GM21723 (cell line): ENCODE measurements at regions not wholly inside any gene's neighbourhood (a gene's known extent, or its start where the extent isn't known, plus 50 kb on each side); places are given as distances from the start of the nearest gene placed in this dataset.
"Not testable (repeated sequence)": the region's sequence is repeated elsewhere in the genome, so short reads cannot be mapped to it uniquely, and the experiment has no call there.

Experiments used
- ATAC-seq: cut with Tn5 transposase; IDR thresholded peaks from one replicate; pipeline ENCODE4 v1.9.1; 2021; ENCODE audit warnings: mild to moderate bottlenecking, moderate library complexity; ENCODE audit not compliant: unreplicated experiment

GRCh38 chr10:9061871-9062270, 1007.4 kb downstream of the GATA3 start:
- ATAC-seq, result no peak

DNA sequence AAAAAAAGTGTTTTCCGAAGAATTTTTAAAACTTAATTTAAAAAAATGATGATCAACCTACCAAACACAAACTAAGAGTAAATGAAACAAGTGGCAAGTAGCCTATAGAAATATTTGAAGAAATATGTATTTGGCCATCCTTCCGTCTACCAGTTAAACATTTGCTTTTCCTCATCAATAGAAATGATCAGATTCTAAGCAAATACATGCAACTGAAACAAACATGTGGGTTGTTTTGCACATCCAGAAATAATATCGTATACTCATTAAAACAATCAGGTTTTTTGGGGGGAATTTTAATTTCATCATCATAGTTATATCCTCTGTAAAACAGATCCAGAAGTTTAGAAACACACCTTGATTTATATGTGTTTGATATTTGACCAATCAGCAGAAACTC, 1011.7 kb downstream of the GATA3 start:
- ATAC-seq, result no peak

DNA sequence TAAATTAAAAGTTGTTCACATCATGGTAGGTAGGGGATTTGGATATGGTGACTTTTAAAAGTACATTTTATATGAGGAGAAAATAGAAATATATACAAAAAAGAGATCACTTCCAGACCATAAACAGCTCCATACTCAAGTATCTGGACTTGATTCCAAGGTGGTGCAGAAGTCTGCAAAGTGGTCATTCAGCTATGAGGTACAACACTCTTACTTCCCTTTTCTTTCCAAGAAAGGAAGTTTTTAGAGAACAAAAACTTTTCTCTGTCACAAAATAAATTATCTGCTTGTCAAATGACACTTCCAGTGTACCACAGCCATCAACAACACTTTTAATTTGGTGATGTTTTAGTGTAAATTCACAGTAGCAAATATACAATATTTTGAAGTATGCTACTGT, 1013.5 kb downstream of the GATA3 start:
- ATAC-seq, result no peak

GRCh38 chr10:9069136-9069535, 1014.6 kb downstream of the GATA3 start:
- ATAC-seq, result no peak

- ATAC-seq, result no peak
Measured at GRCh38 chr10:9075420-9075819, 1020.9 kb downstream of the GATA3 start.

GRCh38 chr10:9076066-9076465, 1021.6 kb downstream of the GATA3 start:
- no peak for ATAC-seq

- ATAC-seq, result no peak
Measured at GRCh38 chr10:9081253-9081652, 1026.8 kb downstream of the GATA3 start.

GRCh38 chr10:9081961-9082360, 1027.5 kb downstream of the GATA3 start:
- ATAC-seq, result no peak

- no peak for ATAC-seq
Measured at GRCh38 chr10:9091530-9092093, 1037.1 kb downstream of the GATA3 start.

- ATAC-seq, result no peak
Measured at GRCh38 chr10:9096288-9096687, 1041.8 kb downstream of the GATA3 start.

- ATAC-seq, result no peak
Measured at GRCh38 chr10:9097206-9097990, 1042.9 kb downstream of the GATA3 start.

DNA sequence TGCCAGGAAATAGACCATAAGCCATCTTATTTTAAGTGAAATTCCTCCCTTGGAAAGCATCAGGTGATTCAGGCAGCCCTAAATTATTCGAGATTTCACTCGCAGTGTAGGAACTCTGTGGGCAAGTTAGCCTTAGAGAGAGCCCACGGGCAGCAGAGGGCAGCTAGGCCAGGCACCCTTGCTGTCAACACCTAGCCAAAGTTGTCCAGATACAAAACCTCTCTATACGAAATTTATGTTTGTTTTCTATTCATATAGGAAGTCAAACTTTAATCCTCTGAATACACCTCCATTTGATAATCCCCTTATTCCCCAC, 1043.5 kb downstream of the GATA3 start:
- ATAC-seq, result no peak

GRCh38 chr10:9102026-9102425, 1047.5 kb downstream of the GATA3 start:
- no peak for ATAC-seq

- ATAC-seq, result no peak
Measured at GRCh38 chr10:9103301-9103700, 1048.8 kb downstream of the GATA3 start.

DNA sequence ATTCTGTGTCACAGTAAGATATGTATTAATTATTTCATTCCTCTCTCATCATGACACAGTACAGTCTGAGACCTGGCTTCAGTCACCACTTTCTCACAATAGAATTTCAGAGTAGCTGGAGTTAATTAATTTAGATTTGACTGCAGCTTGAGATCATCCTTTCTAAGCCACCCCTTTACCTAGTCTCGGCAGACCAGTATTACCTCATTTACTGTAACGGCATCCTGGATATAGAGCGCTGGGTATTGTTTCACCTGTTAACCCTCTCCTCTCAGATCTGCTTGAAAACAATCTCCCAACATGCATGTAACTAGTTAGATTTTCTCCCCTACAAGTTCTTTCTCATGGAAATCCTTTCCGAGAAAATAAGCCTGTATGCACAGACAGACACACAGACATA, 1057.5 kb downstream of the GATA3 start:
- ATAC-seq, result no peak

DNA sequence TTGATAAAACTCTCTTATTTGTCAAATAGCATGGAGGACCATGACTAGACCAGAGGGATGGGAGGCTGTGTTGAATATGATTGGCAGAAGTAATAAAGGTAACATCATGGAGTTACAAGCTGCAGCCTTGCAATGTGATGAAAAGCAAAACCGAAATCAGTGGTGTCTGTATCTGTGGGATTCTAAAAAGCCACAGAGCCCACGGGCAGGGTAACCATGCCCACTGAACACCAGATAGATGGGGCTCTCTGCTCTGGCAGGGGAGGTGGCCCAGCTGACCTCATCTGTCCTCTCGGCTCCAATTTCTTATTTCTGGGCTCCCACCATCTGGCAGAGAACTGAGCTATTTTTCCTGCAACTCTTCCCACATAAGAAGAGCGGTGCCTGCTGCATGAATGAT, 1072.2 kb downstream of the GATA3 start:
- no peak for ATAC-seq

GRCh38 chr10:9137368-9137767, 1082.9 kb downstream of the GATA3 start:
- ATAC-seq, result no peak

DNA sequence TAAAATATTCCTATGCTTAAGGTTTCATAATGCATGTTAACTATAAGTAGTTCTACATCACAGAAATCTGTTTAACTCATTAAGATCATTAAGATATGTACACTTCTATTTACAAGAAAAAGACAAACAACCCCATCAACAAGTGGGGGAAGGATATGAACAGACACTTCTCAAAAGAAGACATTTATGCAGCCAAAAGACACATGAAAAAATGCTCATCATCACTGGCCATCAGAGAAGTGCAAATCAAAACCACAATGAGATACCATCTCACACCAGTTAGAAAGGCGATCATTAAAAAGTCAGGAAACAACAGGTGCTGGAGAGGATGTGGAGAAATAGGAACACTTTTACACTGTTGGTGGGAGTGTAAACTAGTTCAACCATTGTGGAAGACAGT, 1084.3 kb downstream of the GATA3 start:
- not testable (repeated sequence) for ATAC-seq

DNA sequence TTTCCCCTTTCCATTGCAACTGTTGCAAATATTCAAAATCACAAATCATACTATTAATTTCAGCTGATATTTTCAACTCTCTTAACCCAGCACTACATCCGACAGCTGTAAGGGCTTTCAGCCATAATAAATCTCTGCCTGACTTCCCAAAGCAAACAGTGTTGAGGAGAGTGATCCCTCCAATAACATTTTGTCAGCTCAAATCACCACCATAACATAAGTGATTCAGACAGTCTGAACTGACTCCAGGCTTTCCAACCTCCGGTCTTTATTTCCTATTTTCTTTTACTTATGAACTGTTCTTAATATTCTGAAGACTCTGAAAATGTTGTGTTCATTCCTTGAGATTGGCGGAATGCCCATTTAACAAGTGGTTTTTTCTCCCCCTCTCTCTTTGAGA, 1085.9 kb downstream of the GATA3 start:
- no peak for ATAC-seq

DNA sequence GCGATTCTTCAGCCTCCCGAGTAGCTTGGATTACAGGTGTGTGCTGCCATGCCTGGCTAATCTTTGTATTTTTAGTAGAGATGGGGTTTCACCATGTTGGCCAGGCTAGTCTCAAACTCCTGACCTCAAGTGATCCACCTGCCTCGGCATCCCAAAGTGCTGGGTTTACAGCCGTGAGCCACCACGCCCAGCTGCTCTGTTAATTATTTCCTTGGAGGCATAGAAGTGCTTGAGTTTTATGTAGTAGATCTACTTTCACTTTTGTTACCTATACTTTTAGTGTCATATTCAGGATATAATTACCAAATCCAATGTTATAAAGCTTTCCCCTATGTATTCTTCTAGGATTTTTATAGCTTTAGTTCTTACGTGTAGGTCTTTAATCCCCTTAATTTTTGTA, 1093.0 kb downstream of the GATA3 start:
- no peak for ATAC-seq

- no peak for ATAC-seq
Measured at GRCh38 chr10:9149134-9149533, 1094.6 kb downstream of the GATA3 start.

DNA sequence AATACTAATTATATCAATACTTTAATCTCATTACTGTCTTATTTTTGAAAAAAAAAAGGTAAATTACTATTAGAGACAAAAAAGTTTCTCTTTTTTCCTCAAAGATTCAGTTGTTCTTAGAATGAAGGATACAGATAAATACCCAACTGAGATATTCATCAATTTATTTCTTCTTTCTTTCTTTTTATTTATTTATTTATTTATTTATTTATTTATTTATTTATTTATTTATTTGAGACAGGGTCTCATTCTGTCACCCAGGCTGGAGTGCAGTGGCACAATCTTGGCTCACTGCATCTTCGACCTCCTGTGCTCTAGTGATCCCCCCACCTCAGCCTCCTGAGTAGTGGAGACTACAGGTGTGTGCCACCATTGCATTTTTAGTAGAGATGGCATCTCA, 1098.6 kb downstream of the GATA3 start:
- not testable (repeated sequence) for ATAC-seq

DNA sequence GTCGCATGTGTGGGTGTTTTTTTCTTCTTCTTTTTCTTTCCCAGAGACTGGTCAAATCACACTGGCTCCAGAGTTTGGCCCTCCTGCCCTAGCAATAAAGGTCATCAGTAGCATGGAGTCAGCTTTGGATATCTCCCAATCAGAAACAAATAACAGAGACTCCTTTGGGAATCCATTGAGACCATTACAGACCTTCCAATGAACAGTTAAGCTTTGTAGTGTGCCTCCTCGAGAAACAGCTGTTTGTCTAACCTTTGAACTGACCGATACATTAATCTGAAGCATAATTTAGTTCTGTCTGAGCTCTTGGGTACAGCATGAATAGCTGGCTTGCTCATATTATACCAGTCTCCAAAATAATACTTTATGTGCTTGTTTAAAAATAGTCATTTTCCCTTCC, 1103.2 kb downstream of the GATA3 start:
- ATAC-seq, result no peak
